Chondrocyte (in vitro differentiated cells): ENCODE measurements at regions not wholly inside any gene's neighbourhood (a gene's known extent, or its start where the extent isn't known, plus 50 kb on each side); places are given as distances from the start of the nearest gene placed in this dataset.

Experiments
- DNase-seq: peaks from one replicate; pipeline ENCODE4 v3.0.0; 2021; ENCODE audit warnings: mixed read lengths, low spot score
- H3K27ac Mint-ChIP-seq: one replicate; pipeline ENCODE4 v1.8.0; 2021; ENCODE audit warnings: mild to moderate bottlenecking, moderate library complexity, mixed read lengths; ENCODE audit not compliant: unreplicated experiment
- H3K27me3 Mint-ChIP-seq: 2 replicates; pipeline ENCODE4 v1.8.0; 2021; ENCODE audit warnings: low read depth, mixed read lengths
- H3K36me3 Mint-ChIP-seq: 2 replicates; pipeline ENCODE4 v1.8.0; 2021; ENCODE audit warnings: low read depth, mixed read lengths
- H3K4me1 Mint-ChIP-seq: 2 replicates; pipeline ENCODE4 v1.8.0; 2021; ENCODE audit warnings: low read depth, mild to moderate bottlenecking, mixed read lengths
- H3K4me3 Mint-ChIP-seq: one replicate; pipeline ENCODE4 v1.8.0; 2021; ENCODE audit warnings: mild to moderate bottlenecking, moderate library complexity, mixed read lengths; ENCODE audit not compliant: unreplicated experiment
- H3K9me3 Mint-ChIP-seq: 2 replicates; pipeline ENCODE4 v1.8.0; 2021; ENCODE audit warnings: low read depth, mixed read lengths
- CTCF ChIP-seq: fragments of 200-600 bp; sonication (generic); IDR thresholded peaks from 2 replicates; pipeline ENCODE4 v1.5.0; 2021; ENCODE audit warnings: antibody characterized with exemption, mild to moderate bottlenecking, moderate library complexity

- H3K4me1 Mint-ChIP-seq = peaks cover 11% of the 10 kb centered on the region
- no peaks in the 10 kb centered on the region for H3K36me3 Mint-ChIP-seq
- no peak overlapping the region for H3K4me3 Mint-ChIP-seq
- peaks cover 3% of the 10 kb centered on the region for H3K27me3 Mint-ChIP-seq
- no peak for TF ChIP-seq CTCF
- H3K27ac Mint-ChIP-seq = peak overlapping the region; percentile 28
- no peaks in the 10 kb centered on the region for H3K9me3 Mint-ChIP-seq
- no peak for DNase-seq
These were observed 275.2 kb upstream of the IRX1 start for GRCh38 chr5:3320317-3320875.

GRCh38 chr5:3317051-3317795, 278.4 kb upstream of the IRX1 start:
- no peaks in the 10 kb centered on the region for H3K36me3 Mint-ChIP-seq
- no peak overlapping the region for H3K4me3 Mint-ChIP-seq
- TF ChIP-seq CTCF = no peak
- no peak overlapping the region for H3K27ac Mint-ChIP-seq
- peaks cover 3% of the 10 kb centered on the region for H3K27me3 Mint-ChIP-seq
- H3K9me3 Mint-ChIP-seq = peaks cover 12% of the 10 kb centered on the region
- DNase-seq = no peak
- H3K4me1 Mint-ChIP-seq = peaks cover 5% of the 10 kb centered on the region

- Mint-ChIP-seq H3K27me3 (peaks cover 3% of the 10 kb centered on the region), H3K36me3 (no peaks in the 10 kb centered on the region), H3K9me3 (peaks cover 18% of the 10 kb centered on the region), H3K4me1 (peaks cover 10% of the 10 kb centered on the region), H3K4me3 (no peak overlapping the region), H3K27ac (no peak overlapping the region)
- no peak for TF ChIP-seq CTCF
- no peak for DNase-seq
These were observed 282.1 kb upstream of the IRX1 start for GRCh38 chr5:3313569-3313968.

GRCh38 chr5:3312299-3312698, 283.3 kb upstream of the IRX1 start:
- no peak for TF ChIP-seq CTCF
- Mint-ChIP-seq H3K9me3 (peaks cover 18% of the 10 kb centered on the region), H3K36me3 (no peaks in the 10 kb centered on the region)

GRCh38 chr5:3311433-3311832, 284.2 kb upstream of the IRX1 start:
- Mint-ChIP-seq H3K4me1 (peaks cover 10% of the 10 kb centered on the region), H3K27ac (peak overlapping the region; percentile 27), H3K36me3 (no peaks in the 10 kb centered on the region), H3K9me3 (peaks cover 18% of the 10 kb centered on the region), H3K4me3 (no peak overlapping the region), H3K27me3 (peaks cover 3% of the 10 kb centered on the region)
- TF ChIP-seq CTCF = no peak
- no peak for DNase-seq

More at GRCh38 chr5:3312299-3312698, 283.3 kb upstream of the IRX1 start:
- H3K27ac Mint-ChIP-seq = no peak overlapping the region
- DNase-seq = no peak
- peaks cover 10% of the 10 kb centered on the region for H3K4me1 Mint-ChIP-seq
- H3K27me3 Mint-ChIP-seq = peaks cover 3% of the 10 kb centered on the region
- H3K4me3 Mint-ChIP-seq = no peak overlapping the region
